Caco-2 (cell line): ENCODE measurements at regions not wholly inside any gene's neighbourhood (a gene's known extent, or its start where the extent isn't known, plus 50 kb on each side); places are given as distances from the start of the nearest gene placed in this dataset.
A peak's percentile ranks its signal among the peaks of the same experiment; 100 is the strongest.

Experiments
- BruUV-seq: library from RNA; stranded (reverse); fragments of 400-500 nt; replicated peaks from 2 replicates; lab custom pipeline; 2021; lab: Mats Ljungman, UMichigan
- CTCF ChIA-PET: fragments of 300-600 bp; sonication (Branson Sonifier 250); formaldehyde crosslinking; loops from one replicate; lab custom pipeline; 2022; ENCODE audit warnings: antibody characterized with exemption; lab: Charles Lee
- POLR2A ChIA-PET: fragments of 300-600 bp; sonication (Branson Sonifier 250); formaldehyde crosslinking; loops from one replicate; lab custom pipeline; 2022; ENCODE audit warnings: antibody characterized with exemption; lab: Charles Lee
- DNase-seq, 2 experiments: peaks; one replicate each; pipeline versions ENCODE4 v3.0.0 to v3.0.0-alpha.2; 2020 to 2022
- H3K27me3 ChIP-seq: replicated peaks from 2 replicates; pipeline ENCODE4 v1.6.0; 2011; ENCODE audit warnings: low read length; ENCODE audit not compliant: control insufficient read depth, insufficient read depth
- H3K36me3 ChIP-seq: 2 replicates; pipeline ENCODE4 v1.5.1; 2011; ENCODE audit warnings: low read length; ENCODE audit not compliant: control insufficient read depth, insufficient read depth
- H3K4me1 ChIP-seq: fragments of 250-450 bp; sonication (Bioruptor Pico); 2 replicates; pipeline ENCODE4 v1.5.1; 2020; ENCODE audit warnings: mild to moderate bottlenecking
- H3K4me3 ChIP-seq: 2 replicates; pipeline ENCODE4 v1.5.1; 2011; ENCODE audit warnings: low read depth, mild to moderate bottlenecking, control low read depth, low read length
- H3K9me3 ChIP-seq: fragments of 250-450 bp; sonication (Bioruptor Pico); 2 replicates; pipeline ENCODE4 v1.5.1; 2020; ENCODE audit warnings: mild to moderate bottlenecking, moderate library complexity
- H3K27ac Mint-ChIP-seq: one replicate; pipeline ENCODE4 v1.8.0; 2022; ENCODE audit warnings: mixed read lengths; ENCODE audit not compliant: unreplicated experiment
- H3K27me3 Mint-ChIP-seq: one replicate; pipeline ENCODE4 v1.8.0; 2022; ENCODE audit warnings: mixed read lengths; ENCODE audit not compliant: insufficient read depth, unreplicated experiment
- H3K36me3 Mint-ChIP-seq: one replicate; pipeline ENCODE4 v1.8.0; 2022; ENCODE audit warnings: mild to moderate bottlenecking, mixed read lengths; ENCODE audit not compliant: insufficient read depth, unreplicated experiment
- H3K4me1 Mint-ChIP-seq: one replicate; pipeline ENCODE4 v1.8.0; 2022; ENCODE audit warnings: low read depth, mixed read lengths; ENCODE audit not compliant: unreplicated experiment
- H3K4me3 Mint-ChIP-seq: one replicate; pipeline ENCODE4 v1.8.0; 2022; ENCODE audit warnings: mild to moderate bottlenecking, moderate library complexity, mixed read lengths; ENCODE audit not compliant: unreplicated experiment
- H3K9me3 Mint-ChIP-seq: one replicate; pipeline ENCODE4 v1.8.0; 2022; ENCODE audit warnings: mixed read lengths; ENCODE audit not compliant: unreplicated experiment
- CTCF ChIP-seq, 2 experiments: fragments of 200-600 bp in 1 of 2; IDR thresholded peaks; 1 replicate in 1 of 2; 2 replicates in 1 of 2; pipeline versions ENCODE4 v1.5.1 to v1.8.0; 2011 to 2022; ENCODE audit warnings: antibody characterized with exemption in 1 of 2, control low read depth in 1 of 2, inconsistent platforms in 1 of 2, low read depth in 1 of 2, low read length in 1 of 2, mild to moderate bottlenecking in 1 of 2, moderate library complexity in 1 of 2; ENCODE audit not compliant: insufficient read depth in 1 of 2, severe bottlenecking in 1 of 2, unreplicated experiment in 1 of 2
- intact Hi-C: fragments of 100-400 bp; cut with micrococcal nuclease; formaldehyde crosslinking; loops from one replicate; pipeline ENCODE4 v1.10.0; 2022; ENCODE audit not compliant: unreplicated experiment

- H3K36me3 ChIP-seq = no peaks in the 10 kb centered on the region
- Mint-ChIP-seq H3K9me3 (no peaks in the 10 kb centered on the region), H3K27ac (no peak overlapping the region), H3K4me3 (no peak overlapping the region), H3K4me1 (no peaks in the 10 kb centered on the region), H3K36me3 (no peaks in the 10 kb centered on the region), H3K27me3 (no peaks in the 10 kb centered on the region)
- POLR2A ChIA-PET = no interaction called here
- no peak for DNase-seq
- H3K4me3 ChIP-seq = no peak overlapping the region
- no peaks in the 10 kb centered on the region for H3K9me3 ChIP-seq
- CTCF ChIA-PET = no interaction called here
- BruUV-seq = no TSS peak
- no peaks in the 10 kb centered on the region for H3K27me3 ChIP-seq
- H3K4me1 ChIP-seq = no peaks in the 10 kb centered on the region
- intact Hi-C loops = no loop called here
- TF ChIP-seq CTCF (IDR thresholded peaks at IDR 0.05; ENCODE audit: insufficient read depth in 1 of 2, low read depth in 1 of 2, low read length in 1 of 2, severe bottlenecking in 1 of 2, unreplicated experiment in 1 of 2) = no peak
These were observed 94.4 kb upstream of the TLE4 start for GRCh38 chr9:79477241-79477840.

- Histone ChIP-seq H3K9me3 (no peaks in the 10 kb centered on the region), H3K27me3 (no peaks in the 10 kb centered on the region), H3K4me1 (no peaks in the 10 kb centered on the region), H3K36me3 (no peaks in the 10 kb centered on the region), H3K4me3 (no peak overlapping the region)
- ChIA-PET POLR2A (no interaction called here), CTCF (no interaction called here)
- peak in 1 of 2 experiments; percentile 1 for DNase-seq
- no peak for TF ChIP-seq CTCF (IDR thresholded peaks at IDR 0.05; ENCODE audit: insufficient read depth in 1 of 2, low read depth in 1 of 2, low read length in 1 of 2, severe bottlenecking in 1 of 2, unreplicated experiment in 1 of 2)
- H3K27ac Mint-ChIP-seq = no peak overlapping the region
- H3K27me3 Mint-ChIP-seq = no peaks in the 10 kb centered on the region
- H3K36me3 Mint-ChIP-seq = no peaks in the 10 kb centered on the region
- intact Hi-C loops = no loop called here
- no TSS peak for BruUV-seq
- H3K4me1 Mint-ChIP-seq = no peaks in the 10 kb centered on the region
- no peaks in the 10 kb centered on the region for H3K9me3 Mint-ChIP-seq
- H3K4me3 Mint-ChIP-seq = no peak overlapping the region
These were observed 93.6 kb upstream of the TLE4 start for GRCh38 chr9:79477955-79478771.

GRCh38 chr9:79480639-79481038 lies 91.1 kb upstream of the TLE4 start:
- Mint-ChIP-seq H3K27me3 (no peaks in the 10 kb centered on the region), H3K4me1 (no peaks in the 10 kb centered on the region), H3K36me3 (no peaks in the 10 kb centered on the region), H3K27ac (no peak overlapping the region), H3K4me3 (no peak overlapping the region), H3K9me3 (no peaks in the 10 kb centered on the region)
- CTCF ChIA-PET = no interaction called here
- no peak overlapping the region for H3K4me3 ChIP-seq
- no peaks in the 10 kb centered on the region for H3K27me3 ChIP-seq
- no peaks in the 10 kb centered on the region for H3K36me3 ChIP-seq
- no peaks in the 10 kb centered on the region for H3K9me3 ChIP-seq
- DNase-seq = no peak
- POLR2A ChIA-PET = no interaction called here
- no peaks in the 10 kb centered on the region for H3K4me1 ChIP-seq
- BruUV-seq = no TSS peak
- intact Hi-C loops = no loop called here
- no peak for TF ChIP-seq CTCF (IDR thresholded peaks at IDR 0.05; ENCODE audit: insufficient read depth in 1 of 2, low read depth in 1 of 2, low read length in 1 of 2, severe bottlenecking in 1 of 2, unreplicated experiment in 1 of 2)
